Neuronal stem cell (in vitro differentiated cells): ENCODE measurements at regions not wholly inside any gene's neighbourhood (a gene's known extent, or its start where the extent isn't known, plus 50 kb on each side); places are given as distances from the start of the nearest gene placed in this dataset.

Experiments
- DNase-seq: peaks from one replicate; pipeline ENCODE4 v3.0.0-alpha.2; 2013; ENCODE audit warnings: low spot score
- H2AFZ ChIP-seq: one replicate; pipeline ENCODE4 v1.6.1; 2013; ENCODE audit warnings: mild to moderate bottlenecking, low read length, inconsistent platforms
- H2AK5ac ChIP-seq: 2 replicates; pipeline ENCODE4 v1.6.1; 2013; ENCODE audit warnings: low read depth, mild to moderate bottlenecking, inconsistent platforms, low read length, moderate library complexity, mixed read lengths
- H2BK120ac ChIP-seq: 2 replicates; pipeline ENCODE4 v1.6.1; 2013; ENCODE audit warnings: low read depth, mild to moderate bottlenecking, inconsistent platforms, low read length, moderate library complexity, mixed read lengths
- H2BK12ac ChIP-seq: one replicate; pipeline ENCODE4 v1.6.1; 2013; ENCODE audit warnings: low read length, inconsistent platforms
- H2BK15ac ChIP-seq: 2 replicates; pipeline ENCODE4 v1.6.1; 2013; ENCODE audit warnings: mild to moderate bottlenecking, low read length, inconsistent platforms, mixed read lengths
- H2BK5ac ChIP-seq: one replicate; pipeline ENCODE4 v1.6.1; 2013; ENCODE audit warnings: inconsistent platforms, mild to moderate bottlenecking, low read length, moderate library complexity
- H3K14ac ChIP-seq: one replicate; pipeline ENCODE4 v1.6.1; 2013; ENCODE audit warnings: low read length, inconsistent platforms
- H3K18ac ChIP-seq: 2 replicates; pipeline ENCODE4 v1.6.1; 2013; ENCODE audit warnings: low read length, inconsistent platforms
- H3K23ac ChIP-seq: 2 replicates; pipeline ENCODE4 v1.6.1; 2013; ENCODE audit warnings: low read depth, mild to moderate bottlenecking, mixed read lengths, low read length, inconsistent platforms; ENCODE audit not compliant: poor library complexity
- H3K27ac ChIP-seq: replicated peaks from 3 replicates; pipeline ENCODE4 v1.5.1; 2013; ENCODE audit warnings: low read length, inconsistent platforms
- H3K27me3 ChIP-seq, 3 experiments: 2 replicates each; pipeline ENCODE4 v1.6.1; 2013; ENCODE audit warnings: low read length in 3 of 3, mild to moderate bottlenecking in 2 of 3, inconsistent platforms in 1 of 3, low read depth in 1 of 3, mixed read lengths in 1 of 3, moderate library complexity in 1 of 3; ENCODE audit not compliant: control insufficient read depth in 3 of 3, insufficient read depth in 3 of 3
- H3K36me3 ChIP-seq, 2 donors: replicated peaks in 1 of 2; 2 replicates each; pipeline ENCODE4 v1.6.1; 2013; ENCODE audit warnings: low read length in 2 of 2; ENCODE audit not compliant: control insufficient read depth in 2 of 2, insufficient read depth in 2 of 2
- H3K4ac ChIP-seq: 2 replicates; pipeline ENCODE4 v1.6.1; 2013; ENCODE audit warnings: inconsistent platforms, mild to moderate bottlenecking, low read length, moderate library complexity
- H3K4me1 ChIP-seq, 2 donors: 1 replicate in 1 of 2; 2 replicates in 1 of 2; pipeline ENCODE4 v1.6.1; 2013; ENCODE audit warnings: low read length in 2 of 2, low read depth in 1 of 2; ENCODE audit not compliant: control insufficient read depth in 2 of 2, insufficient read depth in 1 of 2
- H3K4me2 ChIP-seq: one replicate; pipeline ENCODE4 v1.6.1; 2013; ENCODE audit warnings: mild to moderate bottlenecking, low read length, inconsistent platforms; ENCODE audit not compliant: insufficient read depth, poor library complexity, severe bottlenecking
- H3K4me3 ChIP-seq, 2 donors: 2 replicates each; pipeline ENCODE4 v1.5.1; 2013; ENCODE audit warnings: low read length in 2 of 2, mild to moderate bottlenecking in 2 of 2, inconsistent platforms in 1 of 2, moderate library complexity in 1 of 2
- H3K79me1 ChIP-seq: one replicate; pipeline ENCODE4 v1.6.1; 2013; ENCODE audit warnings: low read depth, mild to moderate bottlenecking, inconsistent platforms, low read length, moderate library complexity
- H3K9ac ChIP-seq: one replicate; pipeline ENCODE4 v1.6.1; 2013; ENCODE audit warnings: mild to moderate bottlenecking, low read depth, low read length, inconsistent platforms; ENCODE audit not compliant: poor library complexity
- H3K9me3 ChIP-seq, 2 donors: replicated peaks in 1 of 2; 2 replicates each; pipeline versions ENCODE3 to v1.6.1; 2013; ENCODE audit warnings: low read length in 2 of 2, mild to moderate bottlenecking in 2 of 2, inconsistent platforms in 1 of 2, low read depth in 1 of 2, mixed read lengths in 1 of 2, moderate library complexity in 1 of 2; ENCODE audit not compliant: control insufficient read depth in 2 of 2, insufficient read depth in 1 of 2
- H4K8ac ChIP-seq: one replicate; pipeline ENCODE4 v1.6.1; 2013; ENCODE audit warnings: low read depth, mild to moderate bottlenecking, inconsistent platforms, low read length, moderate library complexity
- H4K91ac ChIP-seq: one replicate; pipeline ENCODE4 v1.6.1; 2013; ENCODE audit warnings: low read length, low read depth, mild to moderate bottlenecking, inconsistent platforms; ENCODE audit not compliant: poor library complexity
- WGBS, 2 donors: extraction: QIAGEN DNeasy Blood & Tissue Kit; methylation state at CpG; one replicate each; pipeline ENCODE4 v1.1.7; 2013; ENCODE audit warnings: missing lambda C conversion rate in 2 of 2, mixed read lengths in 1 of 2; ENCODE audit not compliant: insufficient read length in 2 of 2, insufficient replicate concordance in 1 of 2; ENCODE audit errors: extremely low coverage in 2 of 2; 5-methylcytosine and 5-hydroxymethylcytosine counted together

GRCh38 chr2:195404651-195405050, 252.4 kb upstream of the SLC39A10 start:
- WGBS, 2 donors = no CpG with 5 or more reads among the region's 2 CpGs
- no peak overlapping the region for H2BK5ac ChIP-seq
- H2BK120ac ChIP-seq = no peak overlapping the region

GRCh38 chr2:195396479-195396878, 260.5 kb upstream of the SLC39A10 start:
- H2BK120ac ChIP-seq = no peak overlapping the region
- H4K91ac ChIP-seq = no peak overlapping the region
- DNase-seq = no peak
- WGBS, 2 donors = no CpG with 5 or more reads among the region's 2 CpGs
- H2BK12ac ChIP-seq = no peak overlapping the region
- H2BK15ac ChIP-seq = no peak overlapping the region
- H3K14ac ChIP-seq = no peak overlapping the region
- no peaks in the 10 kb centered on the region for H3K36me3 ChIP-seq
- H3K4me2 ChIP-seq = no peak overlapping the region
- no peak overlapping the region for H3K4ac ChIP-seq
- H2BK5ac ChIP-seq = no peak overlapping the region
- no peak overlapping the region for H3K27ac ChIP-seq
- H2AFZ ChIP-seq = no peak overlapping the region
- H3K4me1 ChIP-seq = no peaks in the 10 kb centered on the region
- no peaks in the 10 kb centered on the region for H3K9me3 ChIP-seq
- H3K9ac ChIP-seq = no peak overlapping the region
- H3K4me3 ChIP-seq = no peak overlapping the region
- H3K27me3 ChIP-seq = no peaks in the 10 kb centered on the region
- no peak overlapping the region for H4K8ac ChIP-seq
- H2AK5ac ChIP-seq = no peak overlapping the region
- no peak overlapping the region for H3K18ac ChIP-seq
- no peak overlapping the region for H3K23ac ChIP-seq
- H3K79me1 ChIP-seq = no peaks in the 10 kb centered on the region

More at GRCh38 chr2:195404651-195405050, 252.4 kb upstream of the SLC39A10 start:
- H3K27ac ChIP-seq = no peak overlapping the region
- no peak overlapping the region for H4K8ac ChIP-seq
- H3K4ac ChIP-seq = no peak overlapping the region
- no peak overlapping the region for H2BK12ac ChIP-seq
- DNase-seq = no peak
- H3K9ac ChIP-seq = no peak overlapping the region
- no peak overlapping the region for H2AFZ ChIP-seq
- no peaks in the 10 kb centered on the region for H3K79me1 ChIP-seq
- peaks cover 0 to 2% of the 10 kb centered on the region in 2 donors for H3K9me3 ChIP-seq
- no peaks in the 10 kb centered on the region for H3K27me3 ChIP-seq
- no peak overlapping the region for H4K91ac ChIP-seq
- H3K14ac ChIP-seq = no peak overlapping the region
- no peaks in the 10 kb centered on the region for H3K36me3 ChIP-seq
- no peak overlapping the region for H2AK5ac ChIP-seq
- no peak overlapping the region for H3K4me3 ChIP-seq
- H3K23ac ChIP-seq = no peak overlapping the region
- H3K18ac ChIP-seq = no peak overlapping the region
- H3K4me1 ChIP-seq = no peaks in the 10 kb centered on the region
- H2BK15ac ChIP-seq = no peak overlapping the region
- H3K4me2 ChIP-seq = no peak overlapping the region

GRCh38 chr2:195395362-195395761, 261.7 kb upstream of the SLC39A10 start:
- H3K27ac ChIP-seq = no peak overlapping the region
- H4K91ac ChIP-seq = no peak overlapping the region
- no peaks in the 10 kb centered on the region for H3K36me3 ChIP-seq
- no peak overlapping the region for H3K14ac ChIP-seq
- no peak overlapping the region for H2BK15ac ChIP-seq
- H3K18ac ChIP-seq = no peak overlapping the region
- H3K27me3 ChIP-seq = no peaks in the 10 kb centered on the region
- no peak overlapping the region for H4K8ac ChIP-seq
- H2AK5ac ChIP-seq = no peak overlapping the region
- no peaks in the 10 kb centered on the region for H3K4me1 ChIP-seq
- H2AFZ ChIP-seq = no peak overlapping the region
- H3K9me3 ChIP-seq = no peaks in the 10 kb centered on the region
- H3K9ac ChIP-seq = no peak overlapping the region
- no peak overlapping the region for H3K4me3 ChIP-seq
- no peak overlapping the region for H3K4ac ChIP-seq
- no peak for DNase-seq
- H3K4me2 ChIP-seq = no peak overlapping the region
- H2BK120ac ChIP-seq = no peak overlapping the region
- H3K79me1 ChIP-seq = no peaks in the 10 kb centered on the region
- no peak overlapping the region for H2BK12ac ChIP-seq
- H2BK5ac ChIP-seq = no peak overlapping the region
- no peak overlapping the region for H3K23ac ChIP-seq

- DNase-seq = no peak
- no peak overlapping the region for H2BK5ac ChIP-seq
- no peak overlapping the region for H2AK5ac ChIP-seq
- H4K91ac ChIP-seq = no peak overlapping the region
- no peak overlapping the region for H3K18ac ChIP-seq
- no peak overlapping the region for H3K9ac ChIP-seq
- no peak overlapping the region for H3K4me3 ChIP-seq
- no peak overlapping the region for H4K8ac ChIP-seq
- no peak overlapping the region for H3K14ac ChIP-seq
- no peak overlapping the region for H3K4ac ChIP-seq
- H3K27me3 ChIP-seq = no peaks in the 10 kb centered on the region
- H2AFZ ChIP-seq = no peak overlapping the region
- no peaks in the 10 kb centered on the region for H3K9me3 ChIP-seq
- no peak overlapping the region for H3K4me2 ChIP-seq
- no peak overlapping the region for H2BK15ac ChIP-seq
- H3K36me3 ChIP-seq = no peaks in the 10 kb centered on the region
- no peak overlapping the region for H3K23ac ChIP-seq
- no peaks in the 10 kb centered on the region for H3K4me1 ChIP-seq
- no peak overlapping the region for H2BK12ac ChIP-seq
- H3K27ac ChIP-seq = no peak overlapping the region
- WGBS, 2 donors = no CpG with 5 or more reads among the region's 2 CpGs
- H3K79me1 ChIP-seq = no peaks in the 10 kb centered on the region
- no peak overlapping the region for H2BK120ac ChIP-seq
These were observed 264.3 kb upstream of the SLC39A10 start for GRCh38 chr2:195392446-195393336.
